Type B pancreatic cell (in vitro differentiated cells): ENCODE measurements at regions not wholly inside any gene's neighbourhood (a gene's known extent, or its start where the extent isn't known, plus 50 kb on each side); places are given as distances from the start of the nearest gene placed in this dataset.
A peak's percentile ranks its signal among the peaks of the same experiment; 100 is the strongest.

Experiments used
- DNase-seq: peaks from one replicate; pipeline ENCODE4 v3.0.0; 2021; ENCODE audit warnings: mixed read lengths; ENCODE audit not compliant: unreplicated experiment; ENCODE audit errors: extremely low spot score
- H3K27ac Mint-ChIP-seq: 2 replicates; pipeline ENCODE4 v1.8.0; 2021; ENCODE audit warnings: mild to moderate bottlenecking, mixed read lengths
- H3K27me3 Mint-ChIP-seq: 2 replicates; pipeline ENCODE4 v1.8.0; 2021; ENCODE audit warnings: mixed read lengths
- H3K36me3 Mint-ChIP-seq: 2 replicates; pipeline ENCODE4 v1.8.0; 2021; ENCODE audit warnings: mixed read lengths
- H3K4me1 Mint-ChIP-seq: one replicate; pipeline ENCODE4 v1.8.0; 2021; ENCODE audit warnings: mixed read lengths; ENCODE audit not compliant: unreplicated experiment
- H3K4me3 Mint-ChIP-seq: 2 replicates; pipeline ENCODE4 v1.8.0; 2021; ENCODE audit warnings: mild to moderate bottlenecking, mixed read lengths
- H3K9me3 Mint-ChIP-seq: 2 replicates; pipeline ENCODE4 v1.8.0; 2021; ENCODE audit warnings: mixed read lengths
- CTCF ChIP-seq: fragments of 200-600 bp; sonication (generic); conservative IDR thresholded peaks from 2 replicates; pipeline ENCODE4 v1.5.0; 2021; ENCODE audit warnings: antibody characterized with exemption, mild to moderate bottlenecking

- H3K27ac Mint-ChIP-seq: no peak overlapping the region
- peaks cover 11% of the 10 kb centered on the region for H3K4me1 Mint-ChIP-seq
- H3K9me3 Mint-ChIP-seq: peaks cover 10% of the 10 kb centered on the region
- no peak for TF ChIP-seq CTCF
- H3K36me3 Mint-ChIP-seq: no peaks in the 10 kb centered on the region
- no peak overlapping the region for H3K4me3 Mint-ChIP-seq
- peaks cover 5% of the 10 kb centered on the region for H3K27me3 Mint-ChIP-seq
- DNase-seq: no peak
Measured at GRCh38 chr16:54554581-54554980, 268.0 kb upstream of the IRX3 start.

- H3K27ac Mint-ChIP-seq: no peak overlapping the region
- no peaks in the 10 kb centered on the region for H3K36me3 Mint-ChIP-seq
- TF ChIP-seq CTCF: no peak
- no peak overlapping the region for H3K4me3 Mint-ChIP-seq
- peaks cover 29% of the 10 kb centered on the region for H3K4me1 Mint-ChIP-seq
- no peaks in the 10 kb centered on the region for H3K9me3 Mint-ChIP-seq
- no peak for DNase-seq
- peaks cover 59% of the 10 kb centered on the region for H3K27me3 Mint-ChIP-seq
Measured at GRCh38 chr16:54548281-54548680, 261.7 kb upstream of the IRX3 start.

- Mint-ChIP-seq H3K27ac (no peak overlapping the region), H3K9me3 (no peaks in the 10 kb centered on the region), H3K36me3 (no peaks in the 10 kb centered on the region), H3K4me3 (no peak overlapping the region), H3K4me1 (peaks cover 29% of the 10 kb centered on the region), H3K27me3 (peaks cover 64% of the 10 kb centered on the region)
- DNase-seq: no peak
- no peak for TF ChIP-seq CTCF
Measured at GRCh38 chr16:54547052-54547451, 260.5 kb upstream of the IRX3 start.

- Mint-ChIP-seq H3K27me3 (peaks cover 68% of the 10 kb centered on the region), H3K27ac (no peak overlapping the region), H3K4me1 (peaks cover 30% of the 10 kb centered on the region), H3K9me3 (no peaks in the 10 kb centered on the region), H3K36me3 (no peaks in the 10 kb centered on the region), H3K4me3 (peak overlapping the region; percentile 35)
- DNase-seq: no peak
- TF ChIP-seq CTCF: no peak
Measured at GRCh38 chr16:54546521-54546920, 259.9 kb upstream of the IRX3 start.

- Mint-ChIP-seq H3K36me3 (no peaks in the 10 kb centered on the region), H3K27ac (peak overlapping the region; percentile 52), H3K4me3 (peak overlapping the region; percentile 35), H3K9me3 (no peaks in the 10 kb centered on the region), H3K27me3 (peaks cover 73% of the 10 kb centered on the region), H3K4me1 (peaks cover 35% of the 10 kb centered on the region)
- no peak for DNase-seq
- no peak for TF ChIP-seq CTCF
Measured at GRCh38 chr16:54545854-54546511, 259.4 kb upstream of the IRX3 start.
